ENCODE measurements at regions not wholly inside any gene's neighbourhood (a gene's known extent, or its start where the extent isn't known, plus 50 kb on each side); places are given as distances from the start of the nearest gene placed in this dataset.
"Not testable (repeated sequence)": the region's sequence is repeated elsewhere in the genome, so short reads cannot be mapped to it uniquely, and the experiment has no call there.

DNA sequence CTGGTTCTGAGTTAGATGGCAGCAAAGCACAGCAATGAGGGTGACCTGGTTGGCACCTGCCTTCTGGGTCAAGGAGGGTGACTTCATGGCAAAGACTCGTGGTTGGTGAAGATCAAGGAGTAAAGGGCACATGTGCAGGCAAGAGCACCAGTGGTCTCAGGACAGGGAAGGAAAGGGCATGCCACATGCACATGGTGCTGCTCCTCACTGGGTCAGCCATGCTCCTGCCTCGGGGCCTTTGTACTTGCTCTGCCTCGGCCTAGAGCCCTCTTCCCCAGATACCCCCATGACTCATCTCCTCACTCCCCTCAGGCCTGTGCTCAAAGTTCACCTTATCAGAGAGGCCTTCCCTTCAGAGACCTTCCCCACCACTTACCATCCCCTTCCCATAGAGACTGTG is 106.7 kb upstream of the KDM7A start:
- no peak for DNase-seq (ENCODE audit: low read depth, low spot score)

DNA sequence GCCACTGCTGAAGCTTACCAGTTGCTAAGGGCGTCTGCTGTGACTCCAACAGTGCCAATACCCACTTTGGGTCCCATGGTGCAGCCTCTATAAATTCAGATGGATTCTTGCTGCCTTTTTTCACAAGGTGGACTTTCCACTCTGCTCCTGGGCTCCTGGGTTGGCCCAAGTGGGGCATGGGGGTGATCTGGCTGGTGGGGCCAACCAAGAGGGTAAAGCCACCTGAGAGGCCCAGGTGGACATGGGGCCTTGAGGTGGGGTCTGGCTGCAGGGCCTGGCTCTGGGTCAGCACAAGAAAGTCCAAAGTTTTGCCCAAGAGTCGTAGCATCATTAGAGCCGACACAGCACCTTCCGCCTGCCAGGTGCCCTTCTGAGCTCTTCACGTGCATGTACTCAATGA is 105.2 kb upstream of the KDM7A start:
- no peak for DNase-seq (ENCODE audit: low read depth, low spot score)

DNA sequence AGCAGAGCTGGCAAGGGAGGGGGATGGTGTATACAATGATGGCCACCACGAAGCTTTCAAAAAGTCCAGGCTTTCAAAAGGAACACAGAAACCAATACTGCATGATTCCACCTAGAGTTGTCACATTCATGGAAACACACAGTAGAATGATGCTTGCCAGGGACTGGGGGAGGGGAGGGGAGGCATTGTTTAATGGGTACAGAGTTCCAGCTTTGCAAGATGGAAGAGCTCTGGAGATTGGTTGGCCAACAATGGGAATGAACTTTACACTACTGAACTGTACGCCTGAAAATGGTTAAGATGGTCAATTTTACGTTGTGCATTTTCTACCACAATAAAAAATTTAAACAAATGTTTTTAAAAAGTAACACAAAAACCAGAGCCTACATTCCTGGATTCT is 104.5 kb upstream of the KDM7A start:
- no peak for DNase-seq (ENCODE audit: low read depth, low spot score)

DNA sequence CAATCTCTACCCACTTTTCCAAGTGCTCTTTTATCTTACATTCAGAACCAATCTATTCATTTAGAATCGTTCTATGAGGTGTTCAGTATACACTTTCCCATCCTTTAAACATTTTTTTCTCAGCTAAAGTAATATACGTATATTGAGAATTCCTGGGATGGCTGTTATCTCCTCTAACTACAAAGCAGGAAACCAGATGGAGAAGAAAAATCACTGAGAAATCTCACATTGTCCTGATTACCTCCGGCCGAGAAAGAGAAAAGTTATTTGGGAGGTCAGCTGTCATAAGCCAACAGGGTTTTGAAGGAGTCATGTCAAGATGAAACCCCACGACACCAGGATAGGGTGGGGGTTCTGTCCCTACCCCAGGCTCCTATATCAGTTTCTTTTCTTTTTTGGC is 99.2 kb upstream of the KDM7A start:
- DNase-seq (ENCODE audit: low read depth, low spot score): no peak

DNA sequence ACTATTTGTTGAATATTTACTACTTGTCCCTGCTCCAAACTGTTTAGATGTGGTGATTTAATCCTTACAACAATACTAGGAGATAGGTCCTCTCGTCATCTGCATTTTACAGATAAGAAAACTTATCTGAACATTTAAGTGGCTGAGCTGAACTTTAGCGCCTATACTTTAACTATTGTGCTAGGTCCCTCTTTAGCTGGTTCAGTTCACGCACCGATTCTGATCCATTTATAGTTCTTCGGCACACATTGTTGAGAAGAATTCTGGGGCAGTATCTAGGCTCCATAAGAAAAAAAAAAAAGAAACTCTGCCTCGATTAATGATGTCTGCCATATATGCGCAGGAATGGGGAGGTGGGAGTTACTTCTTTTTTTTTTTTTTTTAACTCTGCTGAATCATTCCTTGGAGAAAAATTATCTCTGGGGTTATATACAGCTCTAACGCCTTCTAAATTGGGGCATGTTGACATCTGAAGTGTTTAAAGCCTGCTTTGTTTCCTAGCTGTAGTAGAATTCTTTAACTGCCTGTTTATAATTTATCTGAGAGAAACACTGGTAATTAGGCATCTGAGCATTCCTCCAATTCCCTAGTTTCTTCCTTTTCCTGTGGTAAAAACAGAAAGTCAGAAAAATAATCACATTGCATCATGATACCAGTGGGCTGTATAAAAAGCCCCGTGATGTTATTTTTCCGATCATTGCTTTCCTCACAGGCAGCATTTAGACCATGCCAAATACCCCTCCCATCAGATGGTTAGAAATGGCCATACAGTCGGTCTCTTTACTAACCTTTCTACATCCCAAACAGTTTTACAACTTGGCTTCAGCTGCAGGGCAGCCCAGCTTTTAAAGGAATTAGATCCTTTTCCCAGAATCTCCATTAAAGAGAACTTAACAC is 98.5 kb upstream of the KDM7A start:
- DNase-seq (ENCODE audit: low read depth, low spot score): no peak

DNA sequence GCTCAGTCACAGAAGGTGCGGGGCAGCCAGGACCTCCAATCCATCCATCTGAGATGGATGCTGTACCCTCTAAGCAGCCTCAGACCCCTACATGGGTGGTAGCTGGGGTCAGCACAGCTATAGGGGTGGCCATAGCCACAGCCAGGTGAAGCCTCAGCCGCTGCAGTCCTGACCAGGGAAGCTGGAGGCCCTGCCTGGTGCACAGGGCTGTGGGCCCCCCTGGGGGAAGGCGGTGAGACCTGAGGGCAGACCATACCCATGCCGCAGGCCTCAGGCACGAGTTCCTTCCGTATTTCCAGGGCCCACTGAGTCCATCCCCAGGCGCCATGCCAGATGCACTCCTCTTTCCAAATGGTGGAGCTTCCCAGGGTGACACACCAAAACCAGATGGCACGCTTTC is 96.6 kb upstream of the KDM7A start:
- DNase-seq (ENCODE audit: low read depth, low spot score): no peak

DNA sequence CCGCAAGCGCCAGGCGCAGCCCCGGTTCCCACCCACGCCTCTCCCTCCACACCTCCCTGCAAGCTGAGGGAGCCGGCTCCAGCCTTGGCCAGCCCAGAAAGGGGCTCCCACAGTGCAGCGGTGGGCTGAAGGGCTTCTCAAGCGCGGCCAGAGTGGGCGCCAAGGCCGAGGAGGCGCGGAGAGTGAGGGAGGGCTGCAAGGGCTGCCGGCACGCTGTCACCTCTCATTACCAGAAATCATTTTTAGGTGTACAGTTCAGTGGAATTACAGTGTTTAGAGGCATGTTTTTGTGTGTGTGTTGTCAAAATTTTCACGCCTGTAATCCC is 94.8 kb upstream of the KDM7A start:
- not testable (repeated sequence) for DNase-seq (ENCODE audit: low read depth, low spot score)

DNA sequence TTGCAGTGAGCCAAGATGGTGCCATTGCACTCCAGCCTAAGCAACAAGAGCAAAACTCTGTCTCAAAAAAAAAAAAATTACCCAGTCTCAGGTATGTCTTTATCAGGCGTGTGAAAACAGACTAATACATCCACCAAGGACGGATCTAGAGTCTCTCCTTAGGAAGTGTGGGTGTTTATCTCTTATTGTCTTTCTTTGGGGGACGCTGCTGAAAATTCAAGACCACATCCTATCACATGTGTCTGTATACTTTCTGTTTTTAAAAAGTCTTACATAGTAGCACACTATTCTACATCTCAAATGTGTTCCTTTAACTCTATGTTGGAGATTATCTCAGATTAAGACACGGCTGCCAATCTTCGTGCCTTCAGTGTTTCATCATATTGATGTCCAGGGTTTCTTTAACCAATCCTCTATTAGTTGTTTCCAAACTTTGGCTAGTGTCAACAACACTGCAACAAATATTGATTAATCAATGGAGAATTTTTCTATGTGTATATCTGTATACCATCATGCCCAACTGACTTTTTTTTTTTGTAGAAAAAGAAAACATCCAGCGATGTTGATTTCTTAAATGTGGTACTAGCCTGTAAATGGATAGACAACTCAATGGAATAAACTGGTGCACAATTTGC is 92.3 kb upstream of the KDM7A start:
- DNase-seq (ENCODE audit: low read depth, low spot score): no peak

DNA sequence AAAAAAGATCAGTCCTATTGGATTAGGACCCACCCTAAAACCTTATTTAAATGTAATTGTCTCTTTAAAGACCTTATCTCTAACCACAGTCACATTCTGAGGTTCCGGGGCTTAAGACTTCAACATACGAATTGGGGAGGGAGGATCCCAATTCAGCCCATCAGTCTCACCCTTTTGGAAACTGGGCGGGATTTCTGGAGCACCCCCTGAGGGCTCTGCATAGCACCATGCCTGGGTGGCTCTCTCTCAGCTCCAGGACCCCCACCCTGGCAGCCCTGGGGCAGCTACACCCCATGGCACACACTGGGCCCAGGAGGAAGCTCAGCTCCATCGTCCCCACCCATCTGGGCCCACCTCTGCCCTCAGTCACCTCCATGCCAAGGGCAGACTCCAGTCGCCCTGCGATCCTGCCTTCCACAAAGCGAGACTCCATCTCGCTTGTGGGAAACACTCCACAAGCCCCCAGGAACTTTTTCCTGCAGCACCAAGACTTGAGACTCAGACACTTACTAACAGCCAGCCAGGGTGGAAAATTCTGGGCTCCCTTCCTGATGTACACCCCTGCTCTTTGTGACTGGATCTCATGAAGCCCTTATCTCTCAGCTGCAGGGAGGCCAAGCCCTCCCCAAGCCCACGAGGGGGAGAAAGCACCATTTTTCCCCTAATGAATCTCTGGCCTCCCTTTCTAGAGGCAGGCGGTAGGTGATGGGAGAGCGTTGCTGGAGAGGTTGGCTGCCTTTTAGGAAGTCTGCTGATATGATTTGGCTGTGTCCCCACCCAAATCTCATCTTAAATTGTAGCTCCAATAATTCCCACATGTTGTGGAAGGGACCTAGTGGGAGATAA is 90.8 kb upstream of the KDM7A start:
- DNase-seq (ENCODE audit: low read depth, low spot score): no peak

DNA sequence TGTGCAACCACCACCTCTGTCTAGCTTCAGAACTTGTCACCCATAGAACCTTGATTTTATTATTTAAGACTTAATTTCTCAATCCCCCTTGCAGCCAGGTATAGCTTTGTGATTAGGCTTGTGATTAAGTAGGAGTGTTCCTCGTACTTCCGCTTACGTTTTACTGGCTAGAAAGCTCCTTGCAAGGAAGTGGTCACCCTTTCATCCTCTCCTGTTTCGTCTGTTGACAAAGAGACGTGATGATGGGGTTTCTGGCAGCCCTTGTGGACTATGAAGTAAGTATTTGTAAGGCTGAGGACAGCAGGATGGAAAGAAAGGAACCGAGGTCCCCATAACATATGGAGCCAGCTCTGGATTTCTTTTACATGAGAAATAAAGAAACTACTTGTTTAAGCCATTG is 86.5 kb upstream of the KDM7A start:
- DNase-seq (ENCODE audit: low read depth, low spot score): no peak

DNA sequence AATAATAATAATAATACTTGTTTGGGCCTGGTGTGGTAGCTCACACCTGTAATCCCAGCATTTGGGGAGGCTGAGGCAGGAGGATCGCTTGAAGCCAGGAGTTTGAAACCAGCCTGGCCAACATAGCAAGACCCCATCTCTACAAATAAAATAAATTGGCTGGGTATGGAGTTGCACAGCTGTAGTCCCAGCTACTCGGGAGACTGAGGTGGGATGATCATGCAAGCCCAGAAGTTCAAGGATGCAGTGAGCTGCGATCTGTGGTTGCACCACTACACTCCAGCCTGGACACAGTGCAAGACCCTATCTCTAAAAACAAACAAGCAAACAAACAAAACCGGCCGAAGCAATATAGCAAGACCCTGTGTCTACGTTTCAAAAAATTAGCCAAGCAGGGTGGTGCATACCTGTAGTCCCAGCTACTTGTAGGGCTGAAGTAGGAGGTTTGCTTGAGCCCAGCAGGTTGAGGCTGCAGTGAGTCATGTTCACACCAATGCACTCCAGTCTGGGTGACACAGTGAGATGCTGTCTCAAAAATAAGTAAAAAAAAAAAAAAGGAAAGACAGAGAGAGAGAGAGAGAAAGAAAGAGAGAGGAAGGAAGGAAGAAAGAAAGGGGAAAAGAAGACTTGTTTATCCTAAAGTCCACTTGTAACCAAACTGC is 85.6 kb upstream of the KDM7A start:
- DNase-seq (ENCODE audit: low read depth, low spot score): no peak

DNA sequence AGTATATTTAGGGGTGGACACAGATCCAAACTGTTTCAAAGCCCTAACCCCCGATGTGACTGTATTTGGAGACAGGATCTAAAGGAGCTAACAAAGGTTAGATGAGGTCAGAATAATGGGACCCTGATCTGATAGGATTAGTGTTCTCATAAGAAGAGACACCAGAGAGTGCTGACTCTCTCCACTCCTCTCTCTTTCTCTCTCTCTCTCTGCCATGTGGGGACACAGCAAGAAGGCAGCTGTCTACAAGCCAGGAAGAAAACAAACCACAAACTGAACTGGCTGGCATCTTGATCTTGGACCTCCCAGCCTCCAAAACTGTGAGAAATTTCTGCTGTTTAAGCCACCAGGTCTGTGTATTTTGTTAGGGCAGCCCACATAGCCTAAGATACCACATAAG is 84.7 kb upstream of the KDM7A start:
- no peak for DNase-seq (ENCODE audit: low read depth, low spot score)

DNA sequence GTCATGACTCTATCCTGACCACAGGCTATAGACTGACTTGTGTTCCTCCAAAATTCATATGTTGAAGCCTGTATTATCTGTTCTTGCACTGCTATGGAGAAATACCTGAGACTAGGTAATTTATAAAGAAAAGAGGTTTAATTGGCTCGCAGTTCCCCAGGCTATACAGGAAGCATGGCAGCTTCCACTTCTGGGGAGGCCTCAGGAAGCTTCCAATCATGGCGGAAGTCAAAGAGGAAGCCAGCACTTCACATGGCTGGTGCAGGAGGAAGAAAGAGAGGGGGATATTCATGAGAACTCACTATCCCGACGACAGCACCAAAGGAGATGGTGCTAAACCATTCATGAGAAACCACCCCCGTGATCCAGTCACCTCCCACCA is 84.3 kb upstream of the KDM7A start:
- DNase-seq (ENCODE audit: low read depth, low spot score): no peak

DNA sequence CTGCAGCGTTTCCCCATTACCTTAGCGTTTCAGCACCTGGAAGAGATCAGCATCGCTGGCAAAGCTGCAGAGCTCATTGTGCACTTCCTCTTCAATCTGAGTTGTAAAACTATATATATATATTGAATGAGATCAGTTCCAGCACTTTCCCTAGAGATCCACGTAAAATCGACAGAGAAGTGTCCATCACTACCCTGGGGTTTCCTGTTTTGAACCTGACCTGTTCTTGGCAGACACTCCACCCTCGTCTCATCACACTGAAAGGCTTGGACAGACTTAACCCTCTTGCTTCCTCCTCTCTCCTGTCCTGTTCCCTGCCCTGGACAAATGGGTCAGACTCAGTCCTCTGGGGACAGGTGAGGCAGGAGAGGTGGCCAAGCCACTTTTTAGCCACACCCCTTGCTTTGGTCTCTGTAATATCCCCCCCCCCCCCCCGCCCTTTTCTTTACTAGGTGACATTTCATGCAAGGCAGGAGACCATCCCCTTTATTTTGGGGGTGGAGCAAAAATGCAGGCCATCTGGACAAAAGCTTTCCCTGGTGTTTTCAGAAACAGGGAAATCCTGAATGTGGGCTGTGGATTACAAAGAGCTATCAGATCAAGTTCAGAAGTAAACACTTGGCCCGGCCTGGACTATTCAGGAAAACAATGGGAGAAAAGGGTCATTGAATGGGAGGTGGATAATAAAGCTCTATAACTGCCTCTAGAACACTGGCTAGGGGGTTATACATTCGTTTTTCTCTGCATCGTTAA is 83.7 kb upstream of the KDM7A start:
- DNase-seq (ENCODE audit: low read depth, low spot score): no peak

DNA sequence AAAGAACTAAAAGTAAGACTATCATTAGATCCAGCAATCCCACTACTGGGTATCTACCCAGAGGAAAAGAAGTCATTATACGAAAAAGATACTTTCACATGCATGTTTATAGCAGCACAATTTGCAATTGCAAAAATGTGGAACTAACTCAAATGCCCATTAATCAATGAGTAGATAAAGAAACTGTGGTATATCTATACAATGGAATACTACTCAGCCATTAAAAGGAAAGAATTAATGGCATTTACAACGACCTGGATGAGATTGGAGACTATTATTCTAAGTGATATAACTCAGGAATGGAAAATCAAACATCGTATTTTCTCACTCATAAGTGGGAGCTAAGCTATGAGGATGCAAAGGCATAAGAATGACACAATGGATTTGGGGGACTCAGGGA is 80.5 kb upstream of the KDM7A start:
- not testable (repeated sequence) for DNase-seq (ENCODE audit: low read depth, low spot score)

DNA sequence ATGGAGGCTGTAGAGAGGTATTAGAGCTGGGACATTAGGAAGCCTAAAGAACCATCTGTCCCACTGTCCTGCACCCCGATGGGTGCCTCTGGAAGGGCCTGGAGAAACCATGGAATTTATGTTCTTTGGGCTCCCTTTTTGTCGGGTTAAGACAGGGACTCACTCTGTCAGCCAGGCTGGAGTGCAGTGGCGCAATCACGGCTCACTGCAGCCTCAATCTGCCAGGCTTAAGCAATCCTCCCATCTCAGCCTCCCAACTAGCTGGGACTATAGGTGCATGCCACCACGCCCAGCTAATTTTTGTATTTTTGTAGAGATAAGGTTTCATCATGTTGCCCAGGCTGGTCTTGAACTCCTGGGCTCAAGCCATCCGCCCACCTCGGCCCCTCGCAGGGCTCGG is 78.2 kb upstream of the KDM7A start:
- not testable (repeated sequence) for DNase-seq (ENCODE audit: low read depth, low spot score)

DNA sequence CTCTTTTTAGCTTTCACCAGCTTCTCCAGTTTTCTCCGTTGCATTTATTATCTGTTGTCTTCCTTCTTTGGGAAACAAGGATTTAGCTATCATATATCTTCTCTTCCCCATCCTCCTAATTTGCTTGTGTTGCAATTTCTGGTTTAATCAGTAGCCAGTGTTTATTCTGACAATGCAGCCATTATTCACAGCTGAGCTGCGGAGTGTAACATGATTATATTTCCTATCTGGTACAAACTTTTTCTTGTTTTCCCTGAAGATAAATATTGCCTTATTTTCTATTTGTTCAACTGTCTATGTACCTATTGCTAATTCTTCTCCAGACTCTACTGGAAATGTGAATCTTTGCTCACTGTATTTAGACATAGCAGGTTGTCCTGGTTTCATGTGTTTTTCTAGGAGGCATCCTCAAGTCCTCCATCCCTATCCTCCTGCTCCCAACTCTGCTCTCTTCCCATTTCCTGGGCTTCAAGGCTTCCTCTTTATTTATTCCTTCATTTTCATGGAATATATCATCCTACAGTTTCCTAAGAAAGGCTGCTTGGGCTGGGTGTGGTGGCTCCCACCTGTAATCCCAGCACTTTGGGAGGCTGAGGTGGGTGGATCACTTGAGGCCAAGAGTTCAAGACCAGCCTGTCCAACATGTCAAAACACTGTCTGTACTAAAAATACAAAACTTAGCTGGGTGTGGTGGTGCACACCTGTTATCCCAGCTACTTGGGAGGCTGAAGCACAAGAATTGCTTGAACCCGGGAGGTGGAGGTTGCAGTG is 72.4 kb upstream of the KDM7A start:
- DNase-seq (ENCODE audit: low read depth, low spot score): no peak

DNA sequence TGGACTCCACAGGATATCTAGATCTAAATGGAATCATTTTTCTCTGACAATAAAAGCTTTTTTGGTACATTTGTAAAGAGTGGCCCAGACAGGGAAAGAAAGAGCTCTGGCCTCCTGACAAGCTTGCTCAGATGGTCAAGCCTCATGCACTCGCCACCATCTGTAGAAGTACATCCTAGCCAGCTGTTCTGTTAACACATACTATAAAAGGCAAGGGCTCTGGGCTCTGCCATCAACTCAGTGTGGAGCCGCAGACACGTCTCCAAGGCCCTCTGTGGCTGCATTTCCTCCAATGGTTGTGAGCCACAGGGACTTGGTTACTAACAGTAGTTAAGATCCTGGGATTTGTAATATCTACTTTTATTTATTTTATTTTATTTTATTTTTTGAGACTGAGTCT is 70.8 kb upstream of the KDM7A start:
- DNase-seq (ENCODE audit: low read depth, low spot score): no peak

DNA sequence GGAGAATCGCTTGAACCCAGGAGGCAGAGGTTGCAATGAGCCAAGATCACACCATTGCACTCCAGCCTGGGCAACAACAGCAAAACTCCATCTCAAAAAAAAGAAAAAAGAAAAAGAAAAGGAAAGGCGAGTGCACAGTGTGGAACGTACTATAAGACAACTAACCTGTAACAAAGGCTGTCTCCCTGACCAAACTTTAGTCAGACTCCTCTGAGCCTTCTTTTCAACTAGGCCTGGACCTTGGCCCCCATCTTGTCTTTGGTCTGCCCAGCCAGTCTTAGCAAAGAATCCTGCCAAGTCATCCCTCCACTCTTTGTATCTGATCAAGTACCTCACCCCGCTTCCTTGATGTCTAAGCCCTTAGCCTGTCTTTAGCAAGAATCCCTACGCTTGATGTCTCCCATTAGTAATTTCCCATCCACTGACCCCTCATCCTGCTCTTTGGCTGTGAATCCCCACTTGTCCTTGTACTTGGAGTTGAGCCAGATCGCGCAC is 68.9 kb upstream of the KDM7A start:
- DNase-seq (ENCODE audit: low read depth, low spot score): no peak

Data from ELF-1 (cell line).